ENCODE measurements at regions not wholly inside any gene's neighbourhood (a gene's known extent, or its start where the extent isn't known, plus 50 kb on each side); places are given as distances from the start of the nearest gene placed in this dataset.

DNA sequence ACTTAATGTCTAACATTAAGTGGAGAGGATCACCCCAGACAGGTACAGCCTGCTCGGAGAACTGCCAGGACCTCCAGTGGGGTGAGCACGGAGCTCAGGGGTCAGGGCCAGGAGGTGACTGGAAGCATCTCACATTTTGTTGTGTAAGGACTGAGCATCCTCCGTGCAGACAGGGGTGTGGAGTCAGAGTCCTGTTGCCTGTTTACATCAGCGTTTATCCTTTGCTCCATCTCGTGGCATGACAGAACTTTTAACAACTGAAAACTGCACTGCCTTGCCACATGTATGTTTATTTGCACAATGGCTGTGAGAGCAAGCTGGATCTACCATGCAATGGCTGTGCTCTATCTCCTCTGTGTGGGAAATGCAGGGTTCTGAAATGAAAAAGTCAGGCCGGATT lies 175.4 kb upstream of the AKR1E2 start:
- no peaks in the 10 kb centered on the region for H3K4me1 ChIP-seq (ENCODE audit: insufficient read depth, low read length)
- H3K4me3 ChIP-seq (ENCODE audit: low read length), result no peak overlapping the region

DNA sequence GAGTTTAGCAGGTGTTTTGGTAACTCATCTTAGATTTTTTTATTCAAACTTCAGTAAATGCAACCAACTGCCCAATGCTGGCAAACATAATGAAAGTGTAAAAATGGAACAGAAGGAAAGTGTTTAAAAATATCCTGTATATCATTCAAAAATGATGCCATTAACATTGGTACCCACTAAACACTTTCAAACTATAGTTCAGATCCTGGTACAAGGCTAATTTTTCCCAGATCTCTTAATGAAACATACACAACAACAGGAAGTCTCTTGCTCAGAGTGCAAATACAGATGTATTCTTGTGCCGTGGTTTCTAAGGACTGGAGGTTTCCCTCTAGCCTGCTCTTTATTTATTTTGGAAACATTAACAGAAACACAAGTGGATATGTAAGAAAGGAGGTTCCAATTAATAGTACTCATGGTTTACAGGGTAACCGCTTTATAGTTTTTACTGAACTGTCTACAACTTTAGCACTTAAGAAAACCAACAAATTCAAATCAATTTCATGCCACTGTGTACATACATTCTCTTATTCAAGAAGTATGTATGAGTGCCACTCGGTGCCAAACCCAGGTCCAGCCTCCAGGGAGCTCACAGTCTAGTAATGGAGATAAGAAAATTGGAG lies 176.0 kb upstream of the AKR1E2 start:
- H3K4me3 ChIP-seq (ENCODE audit: low read length), result no peak overlapping the region
- no peaks in the 10 kb centered on the region for H3K27me3 ChIP-seq (ENCODE audit: insufficient read depth, low read length)
- H3K9me3 ChIP-seq (ENCODE audit: low read depth, low read length), result no peaks in the 10 kb centered on the region
- H3K4me1 ChIP-seq (ENCODE audit: insufficient read depth, low read length), result no peaks in the 10 kb centered on the region

More for the DNA sequence above, 175.4 kb upstream of the AKR1E2 start:
- H3K27me3 ChIP-seq (ENCODE audit: insufficient read depth, low read length), result no peaks in the 10 kb centered on the region
- H3K9me3 ChIP-seq (ENCODE audit: low read depth, low read length), result no peaks in the 10 kb centered on the region

DNA sequence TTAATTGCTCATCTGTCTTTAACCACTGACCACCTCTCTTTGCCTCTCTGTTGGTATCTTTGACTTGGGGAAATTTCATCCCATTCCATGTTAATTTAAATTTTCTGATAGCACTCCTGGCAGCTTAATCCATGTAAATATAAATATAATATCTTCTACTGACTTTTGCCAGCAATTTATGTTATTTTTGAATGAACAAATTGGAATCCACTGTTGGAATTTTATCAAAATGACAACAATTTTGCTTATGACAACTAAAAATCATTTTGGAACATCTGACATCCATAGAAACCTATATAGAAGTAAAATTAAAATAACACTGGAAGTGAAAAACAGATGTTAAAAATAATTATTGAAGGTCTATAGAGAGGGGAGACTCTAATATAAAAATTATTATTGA lies 176.5 kb upstream of the AKR1E2 start:
- Histone ChIP-seq H3K9me3 (ENCODE audit: low read depth, low read length) (no peaks in the 10 kb centered on the region), H3K4me1 (ENCODE audit: insufficient read depth, low read length) (no peaks in the 10 kb centered on the region), H3K4me3 (ENCODE audit: low read length) (no peak overlapping the region), H3K27me3 (ENCODE audit: insufficient read depth, low read length) (no peaks in the 10 kb centered on the region)

DNA sequence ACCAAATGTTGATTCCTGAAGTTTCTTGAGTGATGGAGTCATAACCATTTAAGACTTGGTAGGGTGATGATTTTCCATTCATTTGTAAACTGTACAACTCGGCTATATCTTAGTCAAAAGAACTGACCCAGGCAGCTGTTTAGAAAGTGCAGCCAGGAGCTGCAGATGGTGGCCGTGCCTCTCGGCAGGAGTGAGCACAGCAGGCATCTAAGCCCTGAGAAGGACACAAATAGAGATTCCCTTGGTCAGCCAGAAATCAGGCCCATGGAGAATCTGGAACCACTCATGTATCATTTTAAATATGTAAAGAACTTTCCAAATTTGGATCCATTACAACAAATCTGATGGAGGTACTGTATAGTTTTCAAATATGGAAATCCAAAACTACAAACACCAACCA lies 177.0 kb upstream of the AKR1E2 start:
- Histone ChIP-seq H3K4me1 (ENCODE audit: insufficient read depth, low read length) (peaks cover under 1% of the 10 kb centered on the region), H3K4me3 (ENCODE audit: low read length) (no peak overlapping the region), H3K27me3 (ENCODE audit: insufficient read depth, low read length) (no peaks in the 10 kb centered on the region), H3K9me3 (ENCODE audit: low read depth, low read length) (no peaks in the 10 kb centered on the region)

DNA sequence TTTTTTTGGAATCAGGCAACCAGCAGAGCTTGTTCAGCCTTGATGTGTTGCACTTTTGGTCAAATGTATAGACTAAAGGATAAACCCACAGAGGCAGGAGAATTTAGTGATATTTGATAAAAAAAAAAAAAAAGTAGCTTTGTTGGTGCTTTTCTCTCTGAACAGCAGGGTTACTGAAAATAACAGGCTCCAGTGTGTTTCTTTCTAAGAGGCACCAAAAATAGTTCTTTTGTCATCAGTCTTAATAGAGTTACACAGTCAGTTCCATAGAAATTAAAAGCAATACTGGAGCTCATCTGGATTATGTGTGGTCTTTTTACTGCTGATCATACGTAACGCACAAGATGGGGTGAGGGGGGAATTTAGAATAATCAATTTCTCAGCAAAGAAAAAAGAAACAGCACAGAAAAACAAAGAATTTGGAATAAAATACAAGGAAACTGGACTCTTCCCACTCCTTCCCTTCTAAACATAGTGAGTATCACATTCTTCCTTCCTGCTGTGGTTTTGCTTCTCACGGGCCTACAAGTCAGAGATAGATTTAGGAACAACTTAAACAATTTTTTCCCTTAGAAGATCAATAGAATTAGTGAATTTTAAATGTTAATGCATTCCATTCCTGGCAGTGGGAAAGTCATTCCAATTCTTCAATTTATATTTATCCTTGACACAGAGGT lies 178.8 kb upstream of the AKR1E2 start:
- H3K9me3 ChIP-seq (ENCODE audit: low read depth, low read length), result no peaks in the 10 kb centered on the region
- H3K4me3 ChIP-seq (ENCODE audit: low read length), result no peak overlapping the region
- H3K27me3 ChIP-seq (ENCODE audit: insufficient read depth, low read length), result no peaks in the 10 kb centered on the region
- H3K4me1 ChIP-seq (ENCODE audit: insufficient read depth, low read length), result peaks cover 6% of the 10 kb centered on the region

DNA sequence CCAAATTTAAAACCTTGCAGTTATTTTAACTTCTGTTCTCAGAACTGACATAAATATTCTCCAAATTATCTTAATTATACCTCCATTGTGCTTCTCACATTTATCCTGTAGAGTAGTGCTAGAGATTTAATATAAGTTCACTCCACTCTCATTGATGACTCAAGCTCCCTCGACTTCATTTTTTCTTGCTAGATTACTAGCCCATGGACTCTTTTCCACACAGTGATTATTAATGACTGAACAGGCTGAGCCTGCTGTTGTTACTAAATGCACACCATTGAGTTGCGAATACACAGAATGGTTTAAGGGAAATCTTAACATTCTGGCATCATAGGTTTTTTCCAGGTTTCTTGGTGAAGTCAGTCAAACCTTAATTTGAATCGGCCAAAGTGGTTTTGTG lies 179.5 kb upstream of the AKR1E2 start:
- H3K27me3 ChIP-seq (ENCODE audit: insufficient read depth, low read length), result no peaks in the 10 kb centered on the region
- no peaks in the 10 kb centered on the region for H3K9me3 ChIP-seq (ENCODE audit: low read depth, low read length)
- H3K4me3 ChIP-seq (ENCODE audit: low read length), result no peak overlapping the region
- H3K4me1 ChIP-seq (ENCODE audit: insufficient read depth, low read length), result peaks cover 6% of the 10 kb centered on the region

DNA sequence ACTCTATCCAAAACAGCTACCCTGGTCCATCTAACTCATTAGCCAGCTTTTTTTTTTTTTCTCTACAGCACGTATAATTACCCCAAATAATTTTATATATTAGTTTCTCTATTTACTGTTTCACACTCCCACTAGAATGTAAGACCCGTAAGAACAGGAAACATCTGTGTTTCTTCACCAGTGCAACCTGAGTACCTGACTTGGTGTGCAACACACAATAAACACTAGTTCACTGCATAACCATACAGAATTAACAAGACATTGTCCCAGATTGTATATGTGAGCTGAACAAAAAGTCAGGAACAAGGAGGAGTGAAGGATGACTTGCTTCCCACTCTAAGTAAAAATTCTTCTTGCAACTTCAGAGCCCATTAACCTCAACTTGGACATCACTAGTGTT lies 180.2 kb upstream of the AKR1E2 start:
- Histone ChIP-seq H3K27me3 (ENCODE audit: insufficient read depth, low read length) (no peaks in the 10 kb centered on the region), H3K4me3 (ENCODE audit: low read length) (no peak overlapping the region), H3K9me3 (ENCODE audit: low read depth, low read length) (no peaks in the 10 kb centered on the region), H3K4me1 (ENCODE audit: insufficient read depth, low read length) (peaks cover 6% of the 10 kb centered on the region)

DNA sequence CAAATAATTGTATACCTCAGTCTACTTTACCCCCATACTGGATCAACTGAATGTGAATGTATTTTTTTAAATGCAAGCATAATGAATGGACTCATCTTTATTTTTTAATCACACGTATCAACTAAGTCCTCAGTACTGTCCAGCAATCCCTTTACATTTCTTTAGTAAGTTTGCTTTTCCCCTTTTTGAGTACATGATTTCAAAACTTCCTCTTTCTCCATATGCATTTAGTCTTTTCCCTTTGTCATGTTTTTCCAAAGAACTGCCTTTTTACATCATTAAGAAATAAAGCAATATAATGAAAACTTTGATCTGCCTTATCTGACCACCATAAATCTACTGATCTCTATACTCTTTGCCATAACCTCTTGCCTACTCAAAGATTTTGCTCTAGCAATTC lies 182.5 kb upstream of the AKR1E2 start:
- no peaks in the 10 kb centered on the region for H3K9me3 ChIP-seq (ENCODE audit: low read depth, low read length)
- H3K4me3 ChIP-seq (ENCODE audit: low read length), result no peak overlapping the region
- H3K27me3 ChIP-seq (ENCODE audit: insufficient read depth, low read length), result no peaks in the 10 kb centered on the region
- peaks cover 6% of the 10 kb centered on the region for H3K4me1 ChIP-seq (ENCODE audit: insufficient read depth, low read length)

DNA sequence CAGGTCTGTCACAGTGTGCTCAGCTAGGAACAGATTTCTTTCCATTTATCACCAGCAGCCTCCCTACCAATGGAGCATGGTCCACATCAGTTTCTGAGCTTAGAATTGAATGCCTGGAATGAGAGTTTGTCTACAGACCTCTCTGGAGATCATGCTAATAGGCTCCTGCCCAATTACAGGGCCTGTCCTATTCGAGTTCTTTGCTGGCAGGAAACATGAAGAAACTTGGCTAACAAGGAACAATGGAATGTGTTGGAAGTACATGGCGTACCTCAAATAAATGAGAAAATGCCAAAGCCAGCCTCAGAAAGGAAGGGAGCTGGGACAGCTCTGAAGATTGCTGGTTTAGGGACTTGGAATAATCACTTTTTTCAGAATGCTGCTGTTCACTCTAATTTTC lies 186.0 kb upstream of the AKR1E2 start:
- no peaks in the 10 kb centered on the region for H3K27me3 ChIP-seq (ENCODE audit: insufficient read depth, low read length)
- H3K4me1 ChIP-seq (ENCODE audit: insufficient read depth, low read length), result peaks cover 6% of the 10 kb centered on the region
- no peak overlapping the region for H3K4me3 ChIP-seq (ENCODE audit: low read length)
- no peaks in the 10 kb centered on the region for H3K9me3 ChIP-seq (ENCODE audit: low read depth, low read length)

DNA sequence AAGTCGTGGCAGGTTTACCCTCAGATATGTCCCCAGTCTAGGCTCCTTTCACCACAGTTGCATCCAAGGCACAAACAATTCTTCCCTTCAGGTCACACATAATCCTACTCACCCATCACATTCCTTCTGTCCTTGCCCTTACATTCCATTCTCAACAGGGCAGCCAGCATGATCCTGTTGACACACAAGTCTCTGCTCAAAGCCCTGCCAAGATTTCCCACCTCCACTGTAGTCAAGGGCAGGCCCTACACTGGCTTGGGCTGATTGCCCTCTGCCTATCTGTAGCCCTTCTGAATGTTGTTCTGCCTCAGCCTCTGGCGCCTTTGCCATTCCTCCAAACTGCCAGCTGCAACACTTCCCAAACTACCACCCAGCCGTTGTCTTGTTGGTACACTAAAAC lies 187.9 kb upstream of the AKR1E2 start:
- no peaks in the 10 kb centered on the region for H3K9me3 ChIP-seq (ENCODE audit: low read depth, low read length)
- no peak overlapping the region for H3K4me3 ChIP-seq (ENCODE audit: low read length)
- H3K27me3 ChIP-seq (ENCODE audit: insufficient read depth, low read length), result no peaks in the 10 kb centered on the region
- H3K4me1 ChIP-seq (ENCODE audit: insufficient read depth, low read length), result no peaks in the 10 kb centered on the region

DNA sequence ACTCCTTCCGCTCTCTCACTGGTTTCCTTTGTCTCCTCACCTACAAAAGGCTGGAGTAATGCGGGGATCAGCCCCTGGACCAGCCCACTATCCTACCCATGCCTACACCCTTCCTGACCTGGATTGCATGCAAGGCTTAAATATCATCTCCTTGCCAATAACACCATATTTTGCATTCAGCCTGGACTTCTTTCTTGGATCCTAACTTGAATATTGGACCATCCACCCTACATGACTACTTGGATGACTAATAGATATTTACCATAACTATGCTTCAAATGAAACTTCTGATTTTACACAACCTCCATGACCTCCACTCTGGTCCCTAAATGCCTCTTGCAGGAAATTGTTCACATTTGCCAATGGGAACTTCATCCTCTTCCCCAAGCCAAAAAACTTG lies 188.3 kb upstream of the AKR1E2 start:
- Histone ChIP-seq H3K9me3 (ENCODE audit: low read depth, low read length) (no peaks in the 10 kb centered on the region), H3K4me3 (ENCODE audit: low read length) (no peak overlapping the region), H3K4me1 (ENCODE audit: insufficient read depth, low read length) (no peaks in the 10 kb centered on the region), H3K27me3 (ENCODE audit: insufficient read depth, low read length) (no peaks in the 10 kb centered on the region)

DNA sequence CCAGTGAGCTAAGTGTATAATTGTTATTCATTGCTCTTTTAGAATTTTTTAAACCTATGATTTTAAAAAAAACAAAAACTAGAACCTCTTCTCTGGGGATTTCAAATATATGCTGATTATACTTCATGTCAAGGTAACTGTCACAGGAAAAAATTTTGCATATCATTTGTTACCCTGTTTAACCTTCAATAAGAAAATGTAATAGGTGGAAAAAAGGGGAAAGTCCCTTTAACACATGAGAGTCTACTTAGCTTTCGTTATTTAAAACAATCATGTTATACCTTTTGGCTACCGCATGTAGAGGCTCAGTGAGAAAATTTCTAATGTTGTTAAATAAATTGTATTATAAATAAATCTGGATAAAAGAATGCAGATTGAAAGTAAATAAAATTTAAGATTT lies 190.1 kb upstream of the AKR1E2 start:
- H3K4me3 ChIP-seq (ENCODE audit: low read length), result no peak overlapping the region

DNA sequence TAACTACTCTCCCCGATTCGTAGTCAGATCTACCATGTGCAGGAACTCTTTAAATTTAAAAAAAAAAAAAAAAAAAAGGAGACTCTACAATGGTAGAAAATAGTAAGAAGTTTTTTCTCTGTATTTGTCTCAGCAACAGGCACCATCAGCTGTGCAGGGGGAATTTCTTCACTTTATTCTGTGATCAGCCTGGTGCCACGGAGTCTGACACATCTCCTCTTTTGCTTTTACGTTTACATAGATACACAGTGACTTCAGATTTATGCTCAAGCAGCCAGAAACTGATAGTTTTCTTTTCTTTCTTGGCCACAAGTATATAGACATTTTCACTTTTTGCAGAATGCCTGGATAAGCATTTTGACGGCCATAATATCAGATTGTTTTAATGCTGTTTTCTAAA lies 190.6 kb upstream of the AKR1E2 start:
- Histone ChIP-seq H3K4me3 (ENCODE audit: low read length) (no peak overlapping the region), H3K27me3 (ENCODE audit: insufficient read depth, low read length) (no peaks in the 10 kb centered on the region), H3K9me3 (ENCODE audit: low read depth, low read length) (no peaks in the 10 kb centered on the region), H3K4me1 (ENCODE audit: insufficient read depth, low read length) (no peaks in the 10 kb centered on the region)

More for the DNA sequence above, 190.1 kb upstream of the AKR1E2 start:
- Histone ChIP-seq H3K4me1 (ENCODE audit: insufficient read depth, low read length) (no peaks in the 10 kb centered on the region), H3K9me3 (ENCODE audit: low read depth, low read length) (no peaks in the 10 kb centered on the region), H3K27me3 (ENCODE audit: insufficient read depth, low read length) (no peaks in the 10 kb centered on the region)

DNA sequence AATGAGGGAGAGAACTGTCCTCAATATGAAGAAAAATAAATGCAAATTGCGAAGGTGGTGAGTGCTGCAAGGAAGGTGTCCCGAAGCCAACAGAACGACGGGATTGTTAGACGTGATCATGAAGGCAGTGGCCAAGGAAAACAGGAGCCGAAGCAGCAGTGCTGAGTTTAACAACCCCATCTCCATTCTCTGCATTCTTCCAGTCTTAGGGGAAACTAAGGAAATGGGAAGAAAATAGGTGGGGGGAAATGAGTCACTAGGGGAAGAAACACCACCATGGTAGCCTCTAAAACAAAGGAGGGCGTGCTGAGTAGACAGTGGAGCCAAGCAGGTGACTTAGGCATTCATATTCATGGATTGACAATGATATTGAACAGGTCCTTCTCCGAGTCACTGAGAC lies 192.2 kb upstream of the AKR1E2 start:
- H3K4me3 ChIP-seq (ENCODE audit: low read length), result no peak overlapping the region
- no peaks in the 10 kb centered on the region for H3K9me3 ChIP-seq (ENCODE audit: low read depth, low read length)
- no peaks in the 10 kb centered on the region for H3K27me3 ChIP-seq (ENCODE audit: insufficient read depth, low read length)
- no peaks in the 10 kb centered on the region for H3K4me1 ChIP-seq (ENCODE audit: insufficient read depth, low read length)

DNA sequence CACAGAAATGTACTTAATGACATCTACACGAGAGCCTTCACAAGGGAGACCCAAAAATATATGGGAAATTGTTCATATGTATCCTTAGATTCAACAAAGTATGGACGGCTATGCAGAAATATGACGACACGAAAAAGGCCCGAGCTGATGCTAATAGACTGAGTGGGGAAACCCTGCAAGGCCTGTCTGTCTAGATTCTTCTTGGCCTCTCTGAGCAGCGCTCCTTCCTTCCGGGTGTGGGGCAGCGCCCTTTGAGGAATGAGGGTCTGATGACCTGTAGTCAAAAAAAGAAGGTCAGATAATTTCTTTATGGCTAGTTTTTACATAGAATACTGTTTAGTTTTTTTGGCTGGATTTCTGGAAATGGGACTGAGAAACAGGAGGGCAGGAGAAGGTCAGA lies 192.8 kb upstream of the AKR1E2 start:
- Histone ChIP-seq H3K9me3 (ENCODE audit: low read depth, low read length) (no peaks in the 10 kb centered on the region), H3K4me1 (ENCODE audit: insufficient read depth, low read length) (no peaks in the 10 kb centered on the region), H3K4me3 (ENCODE audit: low read length) (no peak overlapping the region), H3K27me3 (ENCODE audit: insufficient read depth, low read length) (no peaks in the 10 kb centered on the region)

DNA sequence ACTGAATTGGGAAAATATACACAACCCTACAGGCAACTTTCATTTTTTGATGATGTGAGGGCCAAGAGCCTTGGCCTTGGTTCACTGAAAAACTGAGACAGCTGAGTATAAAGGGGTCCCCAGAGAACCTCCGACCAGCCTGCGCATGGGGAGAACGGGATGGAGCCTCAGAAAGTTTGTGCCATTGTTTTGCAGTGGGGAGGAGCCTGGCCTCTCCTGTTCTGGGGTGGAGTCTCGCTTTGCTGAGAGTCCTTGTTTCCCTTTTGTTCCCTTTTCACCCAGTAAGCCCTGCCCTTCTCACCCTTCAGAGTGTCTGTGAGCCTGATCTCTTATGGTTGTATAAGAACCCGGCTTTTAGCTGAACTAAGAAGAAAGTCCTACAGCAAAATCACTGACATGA lies 193.2 kb upstream of the AKR1E2 start:
- no peaks in the 10 kb centered on the region for H3K4me1 ChIP-seq (ENCODE audit: insufficient read depth, low read length)
- H3K4me3 ChIP-seq (ENCODE audit: low read length), result no peak overlapping the region
- no peaks in the 10 kb centered on the region for H3K9me3 ChIP-seq (ENCODE audit: low read depth, low read length)
- H3K27me3 ChIP-seq (ENCODE audit: insufficient read depth, low read length), result no peaks in the 10 kb centered on the region

Measured in mononuclear cell (primary cell).